Memory B cell (primary cell): ENCODE measurements at regions not wholly inside any gene's neighbourhood (a gene's known extent, or its start where the extent isn't known, plus 50 kb on each side); places are given as distances from the start of the nearest gene placed in this dataset.

ENCODE experiments used
- ATAC-seq: fragments of 150-1000 bp; cut with Tn5 transposase; 2 replicates; pipeline ENCODE4 v1.10.0; 2021; ENCODE audit warnings: low read depth, mild to moderate bottlenecking, moderate library complexity
- DNase-seq, 2 donors: peaks; one replicate each; pipeline ENCODE4 v3.0.0; 2022; ENCODE audit warnings: low spot score in 2 of 2
- H3K27ac Mint-ChIP-seq: one replicate; pipeline ENCODE4 v1.8.0; 2022; ENCODE audit warnings: mild to moderate bottlenecking, moderate library complexity, mixed read lengths
- H3K27me3 Mint-ChIP-seq: one replicate; pipeline ENCODE4 v1.8.0; 2022; ENCODE audit warnings: mixed read lengths
- H3K36me3 Mint-ChIP-seq: one replicate; pipeline ENCODE4 v1.8.0; 2022; ENCODE audit warnings: mild to moderate bottlenecking, mixed read lengths
- H3K4me1 Mint-ChIP-seq: one replicate; pipeline ENCODE4 v1.8.0; 2022; ENCODE audit warnings: mixed read lengths
- H3K4me3 Mint-ChIP-seq: one replicate; pipeline ENCODE4 v1.8.0; 2022; ENCODE audit warnings: mild to moderate bottlenecking, moderate library complexity, mixed read lengths
- H3K9me3 Mint-ChIP-seq: one replicate; pipeline ENCODE4 v1.8.0; 2022; ENCODE audit warnings: mixed read lengths

GRCh38 chr11:134889832-134890231, 477.8 kb upstream of the B3GAT1 start:
- no peaks in the 10 kb centered on the region for H3K4me1 Mint-ChIP-seq
- no peaks in the 10 kb centered on the region for H3K36me3 Mint-ChIP-seq
- no peak for ATAC-seq
- no peak overlapping the region for H3K4me3 Mint-ChIP-seq
- H3K27me3 Mint-ChIP-seq, result peaks cover 11% of the 10 kb centered on the region
- no peak overlapping the region for H3K27ac Mint-ChIP-seq
- H3K9me3 Mint-ChIP-seq, result peaks cover 10% of the 10 kb centered on the region
- DNase-seq, result no peak

GRCh38 chr11:134888821-134889220, 476.8 kb upstream of the B3GAT1 start:
- Mint-ChIP-seq H3K4me3 (no peak overlapping the region), H3K27ac (no peak overlapping the region), H3K9me3 (peaks cover 10% of the 10 kb centered on the region), H3K27me3 (peaks cover 13% of the 10 kb centered on the region), H3K36me3 (no peaks in the 10 kb centered on the region), H3K4me1 (no peaks in the 10 kb centered on the region)
- DNase-seq (no peak), ATAC-seq (no peak)

- no peak overlapping the region for H3K4me3 Mint-ChIP-seq
- DNase-seq, result no peak
- H3K4me1 Mint-ChIP-seq, result no peaks in the 10 kb centered on the region
- H3K27me3 Mint-ChIP-seq, result peaks cover 13% of the 10 kb centered on the region
- no peak for ATAC-seq
- no peak overlapping the region for H3K27ac Mint-ChIP-seq
- H3K9me3 Mint-ChIP-seq, result peaks cover 10% of the 10 kb centered on the region
- no peaks in the 10 kb centered on the region for H3K36me3 Mint-ChIP-seq
Observed at GRCh38 chr11:134887896-134888295, 475.9 kb upstream of the B3GAT1 start.

- H3K4me1 Mint-ChIP-seq, result no peaks in the 10 kb centered on the region
Observed at GRCh38 chr11:134883484-134883883, 471.4 kb upstream of the B3GAT1 start.

GRCh38 chr11:134882671-134883297, 470.7 kb upstream of the B3GAT1 start:
- H3K9me3 Mint-ChIP-seq, result peaks cover 2% of the 10 kb centered on the region
- peaks cover 25% of the 10 kb centered on the region for H3K27me3 Mint-ChIP-seq
- H3K4me1 Mint-ChIP-seq, result no peaks in the 10 kb centered on the region
- ATAC-seq (no peak), DNase-seq (no peak)
- no peaks in the 10 kb centered on the region for H3K36me3 Mint-ChIP-seq
- no peak overlapping the region for H3K4me3 Mint-ChIP-seq
- no peak overlapping the region for H3K27ac Mint-ChIP-seq

More at GRCh38 chr11:134883484-134883883, 471.4 kb upstream of the B3GAT1 start:
- ATAC-seq (no peak), DNase-seq (no peak)
- Mint-ChIP-seq H3K9me3 (peaks cover 2% of the 10 kb centered on the region), H3K27me3 (peaks cover 24% of the 10 kb centered on the region), H3K4me3 (no peak overlapping the region), H3K27ac (no peak overlapping the region), H3K36me3 (no peaks in the 10 kb centered on the region)

GRCh38 chr11:134882141-134882540, 470.1 kb upstream of the B3GAT1 start:
- no peak for ATAC-seq
- Mint-ChIP-seq H3K36me3 (no peaks in the 10 kb centered on the region), H3K4me1 (no peaks in the 10 kb centered on the region), H3K27ac (no peak overlapping the region), H3K4me3 (no peak overlapping the region), H3K27me3 (peaks cover 23% of the 10 kb centered on the region), H3K9me3 (no peaks in the 10 kb centered on the region)
- DNase-seq, result no peak

GRCh38 chr11:134880788-134881187, 468.7 kb upstream of the B3GAT1 start:
- Mint-ChIP-seq H3K27me3 (peaks cover 22% of the 10 kb centered on the region), H3K4me3 (no peak overlapping the region), H3K4me1 (no peaks in the 10 kb centered on the region), H3K27ac (no peak overlapping the region), H3K9me3 (no peaks in the 10 kb centered on the region), H3K36me3 (no peaks in the 10 kb centered on the region)
- DNase-seq, result no peak
- no peak for ATAC-seq

- H3K4me3 Mint-ChIP-seq, result no peak overlapping the region
- no peaks in the 10 kb centered on the region for H3K4me1 Mint-ChIP-seq
- ATAC-seq (no peak), DNase-seq (no peak)
- peaks cover 19% of the 10 kb centered on the region for H3K27me3 Mint-ChIP-seq
- H3K9me3 Mint-ChIP-seq, result no peaks in the 10 kb centered on the region
- no peaks in the 10 kb centered on the region for H3K36me3 Mint-ChIP-seq
- no peak overlapping the region for H3K27ac Mint-ChIP-seq
Observed at GRCh38 chr11:134879931-134880330, 467.9 kb upstream of the B3GAT1 start.

- Mint-ChIP-seq H3K27ac (no peak overlapping the region), H3K9me3 (no peaks in the 10 kb centered on the region), H3K36me3 (no peaks in the 10 kb centered on the region), H3K4me3 (no peak overlapping the region), H3K27me3 (peaks cover 19% of the 10 kb centered on the region), H3K4me1 (no peaks in the 10 kb centered on the region)
- DNase-seq, result no peak
- ATAC-seq, result no peak
Observed at GRCh38 chr11:134879341-134879740, 467.3 kb upstream of the B3GAT1 start.

- DNase-seq (no peak), ATAC-seq (no peak)
- Mint-ChIP-seq H3K27ac (no peak overlapping the region), H3K9me3 (no peaks in the 10 kb centered on the region), H3K4me3 (no peak overlapping the region), H3K27me3 (peaks cover 17% of the 10 kb centered on the region), H3K4me1 (no peaks in the 10 kb centered on the region), H3K36me3 (no peaks in the 10 kb centered on the region)
Observed at GRCh38 chr11:134878785-134879184, 466.7 kb upstream of the B3GAT1 start.

GRCh38 chr11:134876226-134876625, 464.2 kb upstream of the B3GAT1 start:
- H3K9me3 Mint-ChIP-seq, result no peaks in the 10 kb centered on the region
- DNase-seq (no peak), ATAC-seq (no peak)
- H3K27me3 Mint-ChIP-seq, result peaks cover 18% of the 10 kb centered on the region
- H3K4me3 Mint-ChIP-seq, result no peak overlapping the region
- no peaks in the 10 kb centered on the region for H3K36me3 Mint-ChIP-seq
- no peaks in the 10 kb centered on the region for H3K4me1 Mint-ChIP-seq
- H3K27ac Mint-ChIP-seq, result no peak overlapping the region

GRCh38 chr11:134866981-134867675, 455.1 kb upstream of the B3GAT1 start:
- Mint-ChIP-seq H3K9me3 (no peaks in the 10 kb centered on the region), H3K27ac (no peak overlapping the region), H3K4me3 (no peak overlapping the region), H3K27me3 (peaks cover 7% of the 10 kb centered on the region), H3K4me1 (peaks cover 6% of the 10 kb centered on the region), H3K36me3 (no peaks in the 10 kb centered on the region)
- ATAC-seq, result no peak
- no peak for DNase-seq

- Mint-ChIP-seq H3K27me3 (peaks cover 7% of the 10 kb centered on the region), H3K4me3 (no peak overlapping the region), H3K27ac (no peak overlapping the region), H3K4me1 (peaks cover 6% of the 10 kb centered on the region), H3K9me3 (no peaks in the 10 kb centered on the region), H3K36me3 (no peaks in the 10 kb centered on the region)
- no peak for DNase-seq
- no peak for ATAC-seq
Observed at GRCh38 chr11:134866215-134866614, 454.2 kb upstream of the B3GAT1 start.

- DNase-seq (no peak), ATAC-seq (no peak)
- Mint-ChIP-seq H3K4me1 (peaks cover 6% of the 10 kb centered on the region), H3K4me3 (no peak overlapping the region), H3K36me3 (no peaks in the 10 kb centered on the region), H3K27me3 (peaks cover 7% of the 10 kb centered on the region), H3K27ac (no peak overlapping the region), H3K9me3 (no peaks in the 10 kb centered on the region)
Observed at GRCh38 chr11:134864968-134865305, 452.9 kb upstream of the B3GAT1 start.
